GM19324 (cell line): ENCODE measurements at regions not wholly inside any gene's neighbourhood (a gene's known extent, or its start where the extent isn't known, plus 50 kb on each side); places are given as distances from the start of the nearest gene placed in this dataset.

Experiments used
- ATAC-seq: cut with Tn5 transposase; IDR thresholded peaks from one replicate; pipeline ENCODE4 v1.9.1; 2021; ENCODE audit warnings: mild to moderate bottlenecking, moderate library complexity; ENCODE audit not compliant: unreplicated experiment, low FRiP score

- ATAC-seq, result no peak
Measured at GRCh38 chr9:20137425-20137824, 348.6 kb upstream of the SLC24A2 start.

- no peak for ATAC-seq
Measured at GRCh38 chr9:20135119-20135697, 346.4 kb upstream of the SLC24A2 start.

GRCh38 chr9:20125727-20126126, 336.9 kb upstream of the SLC24A2 start:
- ATAC-seq, result no peak

- no peak for ATAC-seq
Measured at GRCh38 chr9:20119566-20119965, 330.7 kb upstream of the SLC24A2 start.

- no peak for ATAC-seq
Measured at GRCh38 chr9:20117986-20118385, 329.1 kb upstream of the SLC24A2 start.

GRCh38 chr9:20117482-20117881, 328.6 kb upstream of the SLC24A2 start:
- no peak for ATAC-seq

GRCh38 chr9:20114974-20115373, 326.1 kb upstream of the SLC24A2 start:
- ATAC-seq, result no peak

GRCh38 chr9:20112205-20112783, 323.5 kb upstream of the SLC24A2 start:
- no peak for ATAC-seq

- no peak for ATAC-seq
Measured at GRCh38 chr9:20111173-20111843, 322.5 kb upstream of the SLC24A2 start.

- no peak for ATAC-seq
Measured at GRCh38 chr9:20095430-20096092, 306.7 kb upstream of the SLC24A2 start.

- no peak for ATAC-seq
Measured at GRCh38 chr9:20092561-20092960, 303.7 kb upstream of the SLC24A2 start.

- ATAC-seq, result no peak
Measured at GRCh38 chr9:20087481-20087880, 298.6 kb upstream of the SLC24A2 start.

- no peak for ATAC-seq
Measured at GRCh38 chr9:20085842-20086241, 297.0 kb upstream of the SLC24A2 start.

- no peak for ATAC-seq
Measured at GRCh38 chr9:20084125-20084524, 295.3 kb upstream of the SLC24A2 start.

- ATAC-seq, result no peak
Measured at GRCh38 chr9:20083390-20083789, 294.6 kb upstream of the SLC24A2 start.

- no peak for ATAC-seq
Measured at GRCh38 chr9:20082831-20083230, 294.0 kb upstream of the SLC24A2 start.

- no peak for ATAC-seq
Measured at GRCh38 chr9:20082406-20082805, 293.6 kb upstream of the SLC24A2 start.

- ATAC-seq, result no peak
Measured at GRCh38 chr9:20078246-20078645, 289.4 kb upstream of the SLC24A2 start.

- no peak for ATAC-seq
Measured at GRCh38 chr9:20074291-20074690, 285.5 kb upstream of the SLC24A2 start.

GRCh38 chr9:20070336-20070735, 281.5 kb upstream of the SLC24A2 start:
- no peak for ATAC-seq

GRCh38 chr9:20065796-20066700, 277.2 kb upstream of the SLC24A2 start:
- no peak for ATAC-seq
